PC-9 (cell line): ENCODE measurements at regions not wholly inside any gene's neighbourhood (a gene's known extent, or its start where the extent isn't known, plus 50 kb on each side); places are given as distances from the start of the nearest gene placed in this dataset.

ENCODE experiments used
- BruUV-seq: library from RNA; stranded (reverse); fragments of 400-500 nt; replicated peaks from 2 replicates; lab custom pipeline; 2021; lab: Mats Ljungman, UMichigan
- CTCF ChIA-PET: fragments of 300-600 bp; sonication (Branson Sonifier 250); formaldehyde crosslinking; loops from one replicate; lab custom pipeline; 2022; ENCODE audit warnings: antibody characterized with exemption; lab: Charles Lee
- POLR2A ChIA-PET: fragments of 300-600 bp; sonication (Branson Sonifier 250); formaldehyde crosslinking; loops from one replicate; lab custom pipeline; 2022; ENCODE audit warnings: antibody characterized with exemption; ENCODE audit not compliant: unreplicated experiment; lab: Charles Lee
- DNase-seq, 2 experiments: peaks; one replicate each; pipeline versions ENCODE4 v3.0.0 to v3.0.0-alpha.2; 2015 to 2022; ENCODE audit warnings: mixed read lengths in 1 of 2
- H2AFZ ChIP-seq: fragments of 200-600 bp; sonication (generic); 2 replicates; pipeline ENCODE4 v1.8.1; 2017; ENCODE audit warnings: antibody characterized with exemption
- H3F3A ChIP-seq: fragments of 200-600 bp; sonication (generic); 2 replicates; pipeline ENCODE4 v1.8.1; 2017; ENCODE audit warnings: antibody characterized with exemption, mild to moderate bottlenecking, low read depth; ENCODE audit not compliant: insufficient read depth
- H3K27ac ChIP-seq: fragments of 200-600 bp; sonication (generic); 2 replicates; pipeline ENCODE4 v1.6.1; 2016; ENCODE audit warnings: mixed run types
- H3K27me3 ChIP-seq: fragments of 200-600 bp; sonication (generic); 2 replicates; pipeline ENCODE4 v1.6.1; 2016; ENCODE audit warnings: low read depth, mixed run types; ENCODE audit not compliant: insufficient read depth
- H3K36me3 ChIP-seq: fragments of 200-600 bp; sonication (generic); 2 replicates; pipeline ENCODE4 v1.6.1; 2016; ENCODE audit warnings: low read depth, mixed run types
- H3K4me1 ChIP-seq: fragments of 200-600 bp; sonication (generic); replicated peaks from 2 replicates; pipeline ENCODE4 v1.6.1; 2016; ENCODE audit warnings: mixed run types; ENCODE audit not compliant: insufficient read depth
- H3K4me2 ChIP-seq: fragments of 200-600 bp; sonication (generic); 2 replicates; pipeline ENCODE4 v1.6.1; 2017; ENCODE audit warnings: mixed run types
- H3K4me3 ChIP-seq: fragments of 200-600 bp; sonication (generic); 2 replicates; pipeline ENCODE4 v1.6.1; 2016; ENCODE audit warnings: mixed run types
- H3K79me2 ChIP-seq: fragments of 200-600 bp; sonication (generic); 2 replicates; pipeline ENCODE4 v1.6.1; 2017; ENCODE audit warnings: low read depth, mixed run types
- H3K9me2 ChIP-seq: fragments of 200-600 bp; sonication (generic); 2 replicates; pipeline ENCODE4 v1.8.1; 2017; ENCODE audit warnings: mild to moderate bottlenecking; ENCODE audit not compliant: insufficient read depth
- H3K9me3 ChIP-seq: fragments of 200-600 bp; sonication (generic); 2 replicates; pipeline ENCODE4 v1.8.1; 2016; ENCODE audit warnings: low read depth; ENCODE audit not compliant: insufficient read depth
- H4K20me1 ChIP-seq: fragments of 200-600 bp; sonication (generic); 2 replicates; pipeline ENCODE4 v1.8.1; 2017; ENCODE audit not compliant: insufficient read depth
- CTCF ChIP-seq: fragments of 200-600 bp; sonication (generic); conservative IDR thresholded peaks from 2 replicates; pipeline ENCODE4 v1.6.1; 2017; ENCODE audit warnings: mixed run types, antibody characterized with exemption, mild to moderate bottlenecking, moderate library complexity
- EZH2 ChIP-seq: fragments of 200-600 bp; sonication (generic); IDR thresholded peaks from 2 replicates; pipeline ENCODE4 v1.8.0; 2017; ENCODE audit warnings: antibody characterized with exemption, low read depth
- intact Hi-C: fragments of 100-400 bp; cut with micrococcal nuclease; formaldehyde crosslinking; loops from one replicate; pipeline ENCODE4 v1.10.0; 2022; ENCODE audit not compliant: unreplicated experiment

DNA sequence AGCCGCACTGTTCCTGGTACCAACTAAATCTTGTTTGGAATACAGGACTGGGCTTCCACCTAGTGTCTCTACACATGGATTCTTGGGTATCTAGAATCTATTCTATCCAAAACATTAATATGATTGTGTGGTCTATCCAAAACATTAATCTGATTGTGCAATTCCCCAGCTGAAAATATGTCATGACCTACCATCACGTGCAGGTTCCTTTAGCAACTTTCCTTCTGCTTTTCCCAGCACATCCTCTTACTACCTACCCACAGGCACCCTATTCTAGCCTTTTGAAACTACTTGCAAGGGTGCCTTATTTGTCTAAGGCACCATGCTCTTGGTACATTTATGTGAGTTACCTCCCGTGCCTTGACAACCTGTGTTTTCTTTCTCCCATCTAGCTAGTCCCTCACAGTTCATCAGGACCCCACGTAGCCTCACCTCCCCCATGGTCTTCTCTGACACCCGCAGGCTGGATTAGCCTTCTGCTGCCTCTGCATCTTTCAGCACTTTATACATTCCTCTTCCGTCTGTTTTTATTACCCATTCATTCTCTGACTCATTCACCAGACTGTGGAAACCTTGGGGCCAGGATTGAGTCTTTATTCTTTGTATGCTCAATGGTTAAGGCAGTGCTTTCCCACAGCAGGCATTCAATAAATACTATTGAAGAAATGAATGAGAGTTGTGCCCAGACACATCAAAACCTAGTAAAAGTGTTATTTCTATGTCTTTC, 88.8 kb upstream of the FAM9B start:
- POLR2A ChIA-PET = no interaction called here
- Histone ChIP-seq H3K27me3 (no peaks in the 10 kb centered on the region), H3K4me2 (no peak overlapping the region), H3K9me3 (no peaks in the 10 kb centered on the region), H3K9me2 (no peaks in the 10 kb centered on the region), H3K27ac (no peak overlapping the region), H3K36me3 (no peaks in the 10 kb centered on the region), H3K4me1 (no peaks in the 10 kb centered on the region), H3F3A (no peaks in the 10 kb centered on the region), H4K20me1 (no peaks in the 10 kb centered on the region), H2AFZ (no peak overlapping the region), H3K4me3 (no peak overlapping the region), H3K79me2 (no peaks in the 10 kb centered on the region)
- BruUV-seq = no TSS peak
- CTCF ChIA-PET = no interaction called here
- DNase-seq = no peak
- TF ChIP-seq EZH2 (no peak), CTCF (no peak)
- intact Hi-C loops = no loop called here

- no TSS peak for BruUV-seq
- Histone ChIP-seq H4K20me1 (no peaks in the 10 kb centered on the region), H3K79me2 (no peaks in the 10 kb centered on the region), H3F3A (no peaks in the 10 kb centered on the region), H3K4me3 (no peak overlapping the region), H3K4me2 (no peak overlapping the region), H2AFZ (no peak overlapping the region), H3K9me3 (no peaks in the 10 kb centered on the region; the same call in 1 of the 2 replicates), H3K27me3 (no peaks in the 10 kb centered on the region), H3K27ac (no peak overlapping the region), H3K9me2 (no peaks in the 10 kb centered on the region), H3K36me3 (no peaks in the 10 kb centered on the region), H3K4me1 (no peaks in the 10 kb centered on the region)
- no peak for DNase-seq
- ChIA-PET CTCF (no interaction called here), POLR2A (no interaction called here)
- no peak for TF ChIP-seq EZH2
- no peak for TF ChIP-seq CTCF
- intact Hi-C loops = no loop called here
Observed at GRCh38 chrX:9127986-9128385, 94.1 kb upstream of the FAM9B start.

DNA sequence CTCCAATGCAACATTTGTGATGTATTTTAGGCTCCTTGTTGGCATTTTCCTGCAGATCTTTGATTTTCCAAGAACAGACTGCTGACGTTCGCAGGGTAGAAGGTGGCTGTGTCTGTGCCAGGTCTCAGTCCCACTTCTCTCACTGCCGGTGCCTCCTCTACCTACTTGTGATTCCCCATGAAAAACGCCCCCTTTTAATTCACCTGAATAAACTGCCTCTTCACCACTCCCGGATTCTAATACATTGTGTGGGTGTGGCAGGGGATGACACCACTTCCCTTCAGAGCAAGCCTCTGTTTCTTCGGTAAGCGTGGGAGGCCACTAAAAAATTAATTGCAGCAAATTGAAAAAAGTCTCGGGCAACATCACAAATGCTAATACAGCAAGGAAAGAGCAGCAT, 96.1 kb upstream of the FAM9B start:
- ChIA-PET POLR2A (no interaction called here), CTCF (no interaction called here)
- no peaks in the 10 kb centered on the region for H3K79me2 ChIP-seq
- H3K4me1 ChIP-seq = no peaks in the 10 kb centered on the region
- H2AFZ ChIP-seq = no peak overlapping the region
- no peaks in the 10 kb centered on the region for H3K9me2 ChIP-seq
- no peak overlapping the region for H3K27ac ChIP-seq
- H3K27me3 ChIP-seq = no peaks in the 10 kb centered on the region
- no peaks in the 10 kb centered on the region for H4K20me1 ChIP-seq
- no peak overlapping the region for H3K4me3 ChIP-seq
- TF ChIP-seq EZH2 = no peak
- DNase-seq = no peak
- BruUV-seq = no TSS peak
- no peaks in the 10 kb centered on the region for H3F3A ChIP-seq
- intact Hi-C loops = no loop called here
- no peak overlapping the region for H3K4me2 ChIP-seq
- no peaks in the 10 kb centered on the region for H3K36me3 ChIP-seq
- no peaks in the 10 kb centered on the region; the same call in 1 of the 2 replicates for H3K9me3 ChIP-seq

DNA sequence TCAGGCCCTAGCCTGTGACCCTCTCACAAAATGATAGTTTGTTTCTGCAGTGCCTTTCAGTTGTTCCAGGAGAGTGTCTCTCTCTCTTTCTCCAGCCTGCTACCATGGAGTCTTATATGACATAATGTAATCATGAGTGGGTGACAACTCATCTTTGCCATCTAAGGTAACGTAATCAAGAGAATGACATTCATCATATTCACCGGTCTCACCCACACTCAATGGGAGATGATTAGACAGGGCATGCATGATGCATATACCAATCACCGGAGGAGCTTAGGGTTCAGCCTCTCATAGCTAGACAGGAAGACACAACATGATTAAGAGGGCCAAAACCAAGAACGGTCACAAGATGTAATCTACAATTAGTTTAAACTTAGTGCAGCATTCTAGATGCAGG, 97.1 kb upstream of the FAM9B start:
- Histone ChIP-seq H3F3A (no peaks in the 10 kb centered on the region), H3K9me2 (no peaks in the 10 kb centered on the region), H3K4me1 (no peaks in the 10 kb centered on the region), H3K4me3 (no peak overlapping the region), H2AFZ (no peak overlapping the region), H3K9me3 (no peaks in the 10 kb centered on the region; the same call in 1 of the 2 replicates), H4K20me1 (no peaks in the 10 kb centered on the region), H3K27me3 (no peaks in the 10 kb centered on the region), H3K79me2 (no peaks in the 10 kb centered on the region), H3K27ac (no peak overlapping the region), H3K4me2 (no peak overlapping the region), H3K36me3 (no peaks in the 10 kb centered on the region)
- BruUV-seq = no TSS peak
- TF ChIP-seq EZH2 (no peak), CTCF (no peak)
- intact Hi-C loops = no loop called here
- ChIA-PET CTCF (no interaction called here), POLR2A (no interaction called here)
- DNase-seq = no peak
